Esophagus mucosa (tissue), 1 donor: ENCODE measurements at regions not wholly inside any gene's neighbourhood (a gene's known extent, or its start where the extent isn't known, plus 50 kb on each side); places are given as distances from the start of the nearest gene placed in this dataset.

ENCODE experiments used
- ATAC-seq: fragments of 200-7000 bp; cut with Tn5 transposase; one replicate; pipeline ENCODE4 v1.9.1; 2020
- donor health status: DM: yes; HTN: yes; CAD: no.

- ATAC-seq = no peak
These were observed 62.7 kb upstream of the GSE1 start for GRCh38 chr16:85550422-85550864.

DNA sequence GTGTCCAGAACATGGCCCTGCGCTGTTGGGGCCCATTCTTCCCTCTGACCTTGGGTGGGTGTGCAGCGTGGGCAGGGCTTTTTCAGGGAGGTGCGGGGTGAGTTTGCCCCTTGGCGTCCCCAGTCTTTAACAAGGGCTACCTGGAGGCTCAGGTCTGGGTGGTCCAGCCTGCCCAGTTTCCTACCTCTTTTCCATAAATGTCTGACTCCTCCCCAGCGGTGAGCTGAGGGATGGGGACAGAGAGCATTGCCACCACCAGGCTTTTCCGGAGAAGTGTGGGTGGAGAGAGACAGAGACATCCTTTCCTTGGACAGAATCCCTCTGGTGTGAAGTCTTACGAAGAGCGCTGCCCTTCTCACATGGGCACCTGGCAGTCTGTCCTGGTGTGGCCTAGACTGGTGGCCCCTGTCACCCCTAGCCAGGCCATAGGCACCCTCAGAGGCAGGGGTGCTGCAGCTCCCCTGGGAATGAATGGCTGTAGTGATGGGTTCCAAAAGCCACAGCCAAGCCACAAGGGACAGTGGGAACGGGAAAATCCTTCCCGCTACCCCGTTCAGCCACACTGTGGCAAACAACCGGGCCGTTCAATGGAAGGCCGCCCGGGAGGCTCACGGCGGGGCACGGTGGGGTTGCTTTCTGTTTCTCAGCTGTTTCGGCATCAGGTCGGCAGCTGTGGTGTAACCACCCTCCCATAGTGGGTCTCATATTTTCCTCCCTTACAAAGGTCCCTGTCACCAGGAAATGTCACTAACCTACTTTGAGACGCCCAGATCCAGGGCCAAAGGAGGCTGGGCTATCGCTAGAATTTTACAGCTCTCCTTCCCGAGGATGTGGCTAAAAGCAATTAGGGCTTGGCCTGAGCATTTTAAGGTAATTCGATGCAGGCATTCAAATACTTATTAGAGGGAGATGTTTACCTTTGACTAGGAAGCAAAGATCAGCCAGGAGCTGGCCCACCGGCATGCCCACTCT lies 61.9 kb upstream of the GSE1 start:
- no peak for ATAC-seq

GRCh38 chr16:85552980-85553435 lies 60.1 kb upstream of the GSE1 start:
- ATAC-seq = peak; percentile 15

DNA sequence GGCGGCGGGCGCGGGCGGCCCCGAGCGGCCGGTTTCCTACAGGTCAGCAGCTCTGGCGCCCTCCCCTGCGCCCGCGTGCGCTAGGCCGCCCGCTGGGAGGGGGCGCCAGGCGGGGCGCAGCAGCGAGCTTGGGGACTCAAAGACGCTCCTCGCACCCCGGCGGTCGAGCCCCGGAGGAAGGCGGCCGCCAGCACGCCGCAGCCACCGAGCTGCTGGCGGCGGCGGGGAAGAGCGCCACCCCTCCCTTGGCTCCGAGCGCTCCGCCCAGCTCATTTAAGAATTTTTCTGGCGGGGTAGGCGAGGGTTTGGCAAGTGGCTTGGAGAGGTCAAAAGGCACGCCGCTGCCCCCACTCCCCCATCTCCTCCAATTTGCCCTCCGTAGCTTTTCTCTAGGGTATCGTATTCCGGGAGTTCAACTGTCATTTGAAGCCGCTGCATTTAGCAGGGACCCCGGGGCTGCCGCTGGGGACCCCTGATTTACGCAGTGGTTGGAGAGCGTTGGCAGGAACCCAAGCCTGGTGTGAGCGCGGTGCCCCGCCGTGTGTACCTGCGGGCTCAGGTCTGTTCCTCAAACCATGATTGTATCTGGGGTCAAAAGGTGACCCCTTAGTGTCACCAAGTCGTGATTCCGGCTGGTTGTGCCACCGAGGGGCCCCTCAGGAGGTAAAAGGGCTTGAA lies 59.5 kb upstream of the GSE1 start:
- ATAC-seq = peak; percentile 19

- peak; percentile 32 for ATAC-seq
These were observed 58.8 kb upstream of the GSE1 start for GRCh38 chr16:85554114-85554888.

GRCh38 chr16:85554889-85555718 lies 58.0 kb upstream of the GSE1 start:
- ATAC-seq = no peak

DNA sequence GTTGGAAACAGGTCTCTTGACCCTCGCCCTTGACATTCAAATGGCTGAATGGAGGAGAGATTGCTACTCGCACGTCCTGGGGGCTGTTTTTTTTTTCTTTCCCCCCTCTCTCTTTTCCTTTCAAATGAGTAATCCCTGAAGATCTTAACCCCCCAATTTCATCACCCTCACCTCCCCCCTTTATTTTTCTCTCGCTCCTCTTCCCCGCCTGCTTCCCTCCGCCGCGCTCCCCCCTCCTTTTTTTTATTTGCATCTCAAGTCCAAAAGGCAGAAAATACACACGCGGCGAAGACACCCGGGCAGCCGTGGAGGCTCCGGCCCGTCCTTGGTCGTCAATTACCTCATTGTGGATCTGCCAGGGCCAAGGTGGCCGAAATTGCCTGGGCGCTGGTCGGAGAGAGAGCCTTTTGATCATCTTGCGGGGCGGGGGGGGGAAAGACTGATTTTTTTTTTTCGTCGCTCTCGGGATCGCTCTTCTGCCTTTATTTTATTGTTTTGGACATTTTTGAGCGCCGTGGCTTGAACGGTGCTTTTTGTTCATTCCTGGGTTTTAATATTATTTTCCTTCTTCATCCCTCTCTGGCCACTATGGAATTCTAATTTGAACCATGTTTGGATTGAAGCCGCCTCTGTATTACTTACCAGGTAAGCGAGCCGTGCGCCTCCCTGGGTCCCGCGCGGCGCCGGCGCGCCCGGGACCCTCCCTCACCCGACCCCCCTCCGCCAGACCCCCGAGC lies 57.2 kb upstream of the GSE1 start:
- ATAC-seq = no peak

- ATAC-seq = no peak
These were observed 56.6 kb upstream of the GSE1 start for GRCh38 chr16:85556456-85557082.

GRCh38 chr16:85557083-85557970 lies 55.8 kb upstream of the GSE1 start:
- ATAC-seq = peak; percentile 32

- ATAC-seq = peak; percentile 67
These were observed 55.0 kb upstream of the GSE1 start for GRCh38 chr16:85557971-85558657.

DNA sequence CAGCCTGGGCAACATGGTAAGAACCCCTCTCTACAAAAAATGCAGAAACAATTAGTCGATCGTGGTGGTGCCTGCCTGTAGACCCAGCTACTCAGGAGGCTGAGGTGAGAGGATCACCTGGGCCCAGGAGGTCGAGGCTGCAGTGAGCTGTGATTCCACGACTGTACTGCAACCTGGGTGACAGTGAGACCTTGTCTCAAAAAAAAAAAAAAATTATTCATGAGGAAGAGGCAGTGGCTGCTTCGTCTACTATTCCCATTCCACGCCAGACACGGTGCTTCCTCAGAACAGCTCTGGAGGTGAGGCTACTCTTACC lies 52.2 kb upstream of the GSE1 start:
- ATAC-seq = no peak

DNA sequence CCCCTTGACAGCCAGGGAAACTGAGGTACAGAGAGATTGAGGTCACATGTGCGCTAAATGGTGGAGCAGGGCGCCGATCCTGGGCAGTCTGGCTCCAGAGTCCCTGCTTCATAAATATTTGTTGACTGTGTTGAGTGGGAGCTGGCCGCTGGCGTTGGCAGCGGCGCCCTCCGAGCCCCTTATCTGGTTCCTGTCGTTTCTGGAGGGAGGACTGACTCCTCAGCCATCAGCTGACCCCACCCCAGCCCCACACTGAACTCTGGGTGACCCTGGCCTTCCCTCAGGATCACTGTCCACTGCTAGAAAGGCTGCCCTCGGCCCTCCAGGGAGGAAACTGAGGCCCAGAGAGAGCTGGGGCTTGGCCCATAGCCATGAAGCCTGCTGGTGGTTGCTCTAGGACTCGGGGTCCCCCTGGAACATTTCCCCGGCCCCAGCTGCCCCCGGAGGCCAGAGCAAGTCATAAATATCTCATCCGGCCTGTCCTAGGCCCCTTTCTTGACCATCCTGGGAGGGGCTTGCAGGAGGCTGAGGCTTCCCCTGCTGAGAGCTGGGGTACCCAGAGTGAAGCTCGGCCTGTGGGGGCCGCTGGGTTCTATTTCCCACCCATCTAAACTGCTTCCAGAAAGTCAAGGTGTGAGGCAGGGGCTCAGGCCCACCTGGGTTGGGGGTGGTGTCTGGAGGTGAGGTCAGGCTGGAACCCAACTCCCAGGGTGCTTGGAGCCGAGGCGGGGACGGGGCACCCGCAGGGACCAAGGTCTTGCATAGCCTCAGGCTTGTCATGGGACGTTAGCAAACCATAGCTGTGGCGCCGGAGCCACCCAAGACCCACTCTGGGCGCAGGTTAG lies 51.7 kb upstream of the GSE1 start:
- ATAC-seq = no peak

DNA sequence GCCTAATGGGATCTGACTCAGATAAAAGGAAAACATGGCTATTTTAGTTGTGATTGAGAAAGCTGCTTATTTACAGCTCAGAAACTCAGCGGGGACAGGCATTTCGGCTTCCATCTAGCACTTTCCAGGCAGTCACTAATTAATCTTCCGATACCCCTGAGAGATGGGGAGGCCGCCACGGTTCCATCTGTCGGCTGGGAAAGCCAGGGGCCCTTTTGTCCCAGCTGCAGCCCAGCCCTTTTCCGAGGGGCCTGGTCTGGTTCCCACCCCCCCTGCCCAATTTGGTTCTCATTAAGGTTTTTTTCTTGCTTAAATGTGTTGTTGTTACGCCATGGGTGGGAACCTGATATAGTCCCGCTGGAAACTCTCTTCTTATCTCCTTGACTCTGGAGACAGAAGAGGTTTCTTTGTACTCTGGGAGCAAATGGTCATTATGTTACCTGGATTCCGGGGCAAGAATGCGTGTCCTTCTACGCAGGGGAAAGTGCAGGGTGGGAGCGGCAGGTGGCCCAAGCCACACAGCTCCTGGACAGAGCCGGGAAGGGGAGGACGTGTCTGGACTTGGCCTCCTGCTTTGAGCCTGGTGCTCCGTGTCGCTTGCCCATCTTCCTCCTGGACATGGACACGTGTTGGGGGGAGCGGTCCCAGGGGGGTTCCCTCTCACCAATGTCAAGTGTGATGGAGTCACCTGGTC lies 50.9 kb upstream of the GSE1 start:
- ATAC-seq = no peak

DNA sequence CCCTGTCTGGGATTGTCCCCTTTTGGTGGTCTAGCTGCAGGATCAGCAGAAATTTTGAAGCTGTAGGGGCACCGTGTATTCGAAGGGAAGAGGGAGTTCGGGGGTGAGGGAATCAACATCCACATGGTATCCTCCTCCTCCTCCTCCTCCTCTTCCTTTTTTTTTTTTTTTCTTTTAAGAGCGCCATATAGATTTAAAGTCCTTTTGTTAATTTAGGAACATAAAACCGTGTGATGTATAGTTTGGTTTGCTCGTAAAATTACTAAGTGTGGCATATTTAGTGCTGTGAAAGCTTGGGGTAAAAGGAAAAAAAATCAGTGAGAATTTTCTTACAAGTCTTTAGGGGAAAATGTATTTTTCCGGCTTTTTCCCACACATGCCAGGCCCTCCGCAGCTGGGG lies 50.1 kb upstream of the GSE1 start:
- ATAC-seq = no peak
